GM23338 (cell line): ENCODE measurements at regions not wholly inside any gene's neighbourhood (a gene's known extent, or its start where the extent isn't known, plus 50 kb on each side); places are given as distances from the start of the nearest gene placed in this dataset.

ENCODE experiments used
- ATAC-seq: fragments of 200-7000 bp; cut with Tn5 transposase; 3 replicates; pipeline ENCODE4 v1.9.1; 2020
- DNase-seq: peaks from one replicate; pipeline ENCODE4 v3.0.0-alpha.2; 2015; ENCODE audit warnings: low spot score
- H2AFZ ChIP-seq: fragments of 200-600 bp; sonication (generic); 2 replicates; pipeline ENCODE4 v1.8.0; 2016; ENCODE audit warnings: antibody characterized with exemption, mild to moderate bottlenecking, moderate library complexity
- H3F3A ChIP-seq: fragments of 200-600 bp; sonication (generic); replicated peaks from 2 replicates; pipeline ENCODE4 v1.8.0; 2017; ENCODE audit warnings: antibody characterized with exemption, mixed run types, low read depth
- H3K27ac ChIP-seq: fragments of 200-600 bp; sonication (generic); 2 replicates; pipeline ENCODE4 v1.6.1; 2016; ENCODE audit warnings: low read depth
- H3K27me3 ChIP-seq: fragments of 200-600 bp; sonication (generic); 2 replicates; pipeline ENCODE4 v1.8.0; 2016; ENCODE audit warnings: mild to moderate bottlenecking, mixed run types, moderate library complexity; ENCODE audit not compliant: insufficient read depth
- H3K36me3 ChIP-seq: fragments of 200-600 bp; sonication (generic); 2 replicates; pipeline ENCODE4 v1.8.0; 2016; ENCODE audit warnings: mild to moderate bottlenecking; ENCODE audit not compliant: insufficient read depth
- H3K4me1 ChIP-seq: fragments of 200-600 bp; sonication (generic); 2 replicates; pipeline ENCODE4 v1.8.0; 2016; ENCODE audit warnings: mild to moderate bottlenecking, moderate library complexity; ENCODE audit not compliant: insufficient read depth
- H3K4me2 ChIP-seq: fragments of 200-600 bp; sonication (generic); 2 replicates; pipeline ENCODE4 v1.7.1; 2017; ENCODE audit warnings: mixed run types
- H3K4me3 ChIP-seq: fragments of 200-600 bp; sonication (generic); 2 replicates; pipeline ENCODE4 v1.6.1; 2016; ENCODE audit warnings: mixed run types
- H3K79me2 ChIP-seq: fragments of 200-600 bp; sonication (generic); replicated peaks from 2 replicates; pipeline ENCODE4 v1.8.0; 2017; ENCODE audit warnings: mild to moderate bottlenecking; ENCODE audit not compliant: insufficient read depth
- H3K9me2 ChIP-seq: fragments of 200-600 bp; sonication (generic); 2 replicates; pipeline ENCODE4 v1.8.0; 2017; ENCODE audit not compliant: insufficient read depth
- H4K20me1 ChIP-seq: fragments of 200-600 bp; sonication (generic); replicated peaks from 2 replicates; pipeline ENCODE4 v1.8.0; 2017; ENCODE audit warnings: mild to moderate bottlenecking; ENCODE audit not compliant: insufficient read depth
- H3K27ac Mint-ChIP-seq: 2 replicates; pipeline ENCODE4 v1.8.0; 2020; ENCODE audit warnings: inconsistent platforms, mild to moderate bottlenecking, moderate library complexity, mixed read lengths
- H3K27me3 Mint-ChIP-seq: 3 replicates; pipeline ENCODE4 v1.8.0; 2022; ENCODE audit warnings: low read depth, mild to moderate bottlenecking, moderate library complexity, mixed read lengths, inconsistent platforms; ENCODE audit not compliant: insufficient read depth, poor library complexity
- H3K36me3 Mint-ChIP-seq: 3 replicates; pipeline ENCODE4 v1.8.0; 2021; ENCODE audit warnings: low read depth, mild to moderate bottlenecking, inconsistent platforms, moderate library complexity, mixed read lengths
- H3K4me1 Mint-ChIP-seq: 3 replicates; pipeline ENCODE4 v1.8.0; 2020; ENCODE audit warnings: mild to moderate bottlenecking, inconsistent platforms, mixed read lengths
- H3K4me3 Mint-ChIP-seq: 3 replicates; pipeline ENCODE4 v1.8.0; 2021; ENCODE audit warnings: moderate library complexity, mild to moderate bottlenecking, inconsistent platforms, mixed read lengths
- H3K9me3 Mint-ChIP-seq: 3 replicates; pipeline ENCODE4 v1.8.0; 2020; ENCODE audit warnings: moderate library complexity, mild to moderate bottlenecking, inconsistent platforms, mixed read lengths
- CREB1 ChIP-seq: fragments of 250-450 bp; sonication (Bioruptor Pico); IDR thresholded peaks from 2 replicates; pipeline ENCODE4 v1.5.0; 2020; ENCODE audit warnings: low read depth, mild to moderate bottlenecking, moderate library complexity
- ETS1 ChIP-seq: IDR thresholded peaks from 2 replicates; pipeline ENCODE4 v1.6.1; 2016; ENCODE audit warnings: antibody characterized with exemption
- EZH2 ChIP-seq: fragments of 200-600 bp; sonication (generic); IDR thresholded peaks from one replicate; pipeline ENCODE4 v1.8.0; 2017; ENCODE audit warnings: antibody characterized with exemption, mild to moderate bottlenecking, low read depth; ENCODE audit not compliant: unreplicated experiment
- EZH2phosphoT487 ChIP-seq: fragments of 200-600 bp; sonication (generic); IDR thresholded peaks from one replicate; pipeline ENCODE4 v1.8.1; 2018; ENCODE audit warnings: antibody characterized with exemption; ENCODE audit not compliant: unreplicated experiment
- JUNB ChIP-seq: IDR thresholded peaks from one replicate; pipeline ENCODE4 v1.6.1; 2016; ENCODE audit warnings: antibody characterized with exemption; ENCODE audit not compliant: unreplicated experiment
- NANOG ChIP-seq: IDR thresholded peaks from 2 replicates; pipeline ENCODE4 v1.6.1; 2016; ENCODE audit warnings: antibody characterized with exemption, borderline replicate concordance
- POLR2AphosphoS5 ChIP-seq: IDR thresholded peaks from 2 replicates; pipeline ENCODE4 v1.6.1; 2016; ENCODE audit warnings: antibody characterized with exemption, low read depth
- REST ChIP-seq: IDR thresholded peaks from one replicate; pipeline ENCODE4 v1.6.1; 2018; ENCODE audit warnings: antibody characterized with exemption; ENCODE audit not compliant: unreplicated experiment
- STAT1 ChIP-seq: IDR thresholded peaks from one replicate; pipeline ENCODE4 v1.6.1; 2016; ENCODE audit warnings: antibody characterized with exemption; ENCODE audit not compliant: unreplicated experiment
- ZNF114 ChIP-seq: fragments of 250-450 bp; sonication (Bioruptor Pico); IDR thresholded peaks from 2 replicates; pipeline ENCODE4 v1.5.0; 2020; ENCODE audit warnings: mild to moderate bottlenecking, moderate library complexity
- ZNF331 ChIP-seq: fragments of 250-450 bp; sonication (Bioruptor Pico); IDR thresholded peaks from 2 replicates; pipeline ENCODE4 v1.5.0; 2020; ENCODE audit warnings: low read depth, mild to moderate bottlenecking, moderate library complexity
- TF ChIP-seq, protein P1 (sequence below), 2 experiments: fragments of 200-600 bp in 1 of 2; sonication (generic) in 1 of 2; conservative IDR thresholded peaks; 2 replicates each; pipeline versions ENCODE4 v1.5.1 to v1.6.1; 2016 to 2017; ENCODE audit warnings: antibody characterized with exemption in 2 of 2, low read depth in 2 of 2, mild to moderate bottlenecking in 2 of 2, moderate library complexity in 1 of 2

GRCh38 chrX:137352101-137352660, 213.7 kb upstream of the ZIC3 start:
- Histone ChIP-seq H3K27me3 (no peaks in the 10 kb centered on the region), H2AFZ (no peak overlapping the region), H3F3A (no peaks in the 10 kb centered on the region), H3K27ac (no peak overlapping the region), H3K9me2 (no peaks in the 10 kb centered on the region), H3K4me1 (no peaks in the 10 kb centered on the region), H3K4me3 (no peak overlapping the region), H3K36me3 (no peaks in the 10 kb centered on the region), H3K79me2 (no peaks in the 10 kb centered on the region), H3K4me2 (no peak overlapping the region), H4K20me1 (no peaks in the 10 kb centered on the region)
- DNase-seq, result peak; percentile 16
- no peaks in the 10 kb centered on the region for H3K4me1 Mint-ChIP-seq
- ATAC-seq, result no peak
- peaks cover 4% of the 10 kb centered on the region for H3K27me3 Mint-ChIP-seq
- H3K27ac Mint-ChIP-seq, result no peak overlapping the region
- H3K36me3 Mint-ChIP-seq, result no peaks in the 10 kb centered on the region
- TF ChIP-seq, protein P1, sequence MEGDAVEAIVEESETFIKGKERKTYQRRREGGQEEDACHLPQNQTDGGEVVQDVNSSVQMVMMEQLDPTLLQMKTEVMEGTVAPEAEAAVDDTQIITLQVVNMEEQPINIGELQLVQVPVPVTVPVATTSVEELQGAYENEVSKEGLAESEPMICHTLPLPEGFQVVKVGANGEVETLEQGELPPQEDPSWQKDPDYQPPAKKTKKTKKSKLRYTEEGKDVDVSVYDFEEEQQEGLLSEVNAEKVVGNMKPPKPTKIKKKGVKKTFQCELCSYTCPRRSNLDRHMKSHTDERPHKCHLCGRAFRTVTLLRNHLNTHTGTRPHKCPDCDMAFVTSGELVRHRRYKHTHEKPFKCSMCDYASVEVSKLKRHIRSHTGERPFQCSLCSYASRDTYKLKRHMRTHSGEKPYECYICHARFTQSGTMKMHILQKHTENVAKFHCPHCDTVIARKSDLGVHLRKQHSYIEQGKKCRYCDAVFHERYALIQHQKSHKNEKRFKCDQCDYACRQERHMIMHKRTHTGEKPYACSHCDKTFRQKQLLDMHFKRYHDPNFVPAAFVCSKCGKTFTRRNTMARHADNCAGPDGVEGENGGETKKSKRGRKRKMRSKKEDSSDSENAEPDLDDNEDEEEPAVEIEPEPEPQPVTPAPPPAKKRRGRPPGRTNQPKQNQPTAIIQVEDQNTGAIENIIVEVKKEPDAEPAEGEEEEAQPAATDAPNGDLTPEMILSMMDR (conservative IDR thresholded peaks at IDR 0.05; ENCODE audit: low read depth in 2 of 2), result peak; percentile 43 to 50; a peak in 3 of 4 replicates
- TF ChIP-seq ZNF114 (CRISPR knock-in tag), result no peak
- H3K4me3 Mint-ChIP-seq, result no peak overlapping the region
- no peaks in the 10 kb centered on the region for H3K9me3 Mint-ChIP-seq

DNA sequence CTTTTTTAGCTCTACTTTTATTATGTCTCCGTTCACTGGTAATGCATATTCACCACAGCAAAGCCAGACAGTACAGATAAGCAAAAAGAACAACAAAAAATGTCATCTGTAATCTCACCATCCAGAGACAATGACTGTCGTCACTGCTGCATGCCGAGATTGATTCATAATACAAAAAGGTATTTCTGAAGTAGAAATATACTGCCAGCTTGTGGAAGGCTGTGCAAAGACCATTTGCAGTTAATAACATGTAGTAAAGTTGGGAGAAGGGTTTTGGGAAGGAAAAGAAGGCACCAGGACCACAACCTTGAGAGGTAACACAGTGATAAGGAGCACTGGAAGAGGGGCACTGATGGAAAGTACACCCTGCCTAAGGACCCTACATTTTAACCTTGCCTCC, 223.0 kb upstream of the ZIC3 start:
- H3K9me3 Mint-ChIP-seq, result no peaks in the 10 kb centered on the region
- no peak for TF ChIP-seq REST
- TF ChIP-seq ZNF331 (CRISPR knock-in tag), result no peak
- TF ChIP-seq STAT1, result no peak
- no peak for TF ChIP-seq NANOG
- no peak for TF ChIP-seq EZH2
- no peak for TF ChIP-seq POLR2AphosphoS5
- no peak for TF ChIP-seq ETS1
- no peak for TF ChIP-seq CREB1
- TF ChIP-seq JUNB, result no peak
- TF ChIP-seq EZH2phosphoT487, result no peak

More for the DNA sequence above, 223.0 kb upstream of the ZIC3 start:
- H3F3A ChIP-seq, result no peaks in the 10 kb centered on the region
- no peak overlapping the region for H3K27ac ChIP-seq
- H3K9me2 ChIP-seq, result no peaks in the 10 kb centered on the region
- ATAC-seq (no peak), DNase-seq (no peak)
- H3K79me2 ChIP-seq, result no peaks in the 10 kb centered on the region
- H3K36me3 Mint-ChIP-seq, result no peaks in the 10 kb centered on the region
- no peaks in the 10 kb centered on the region for H4K20me1 ChIP-seq
- no peak overlapping the region for H2AFZ ChIP-seq
- no peaks in the 10 kb centered on the region for H3K27me3 ChIP-seq
- no peak overlapping the region for H3K4me2 ChIP-seq
- no peaks in the 10 kb centered on the region for H3K27me3 Mint-ChIP-seq
- H3K4me1 ChIP-seq, result no peaks in the 10 kb centered on the region
- H3K4me3 ChIP-seq, result no peak overlapping the region
- H3K4me1 Mint-ChIP-seq, result no peaks in the 10 kb centered on the region
- no peaks in the 10 kb centered on the region for H3K36me3 ChIP-seq
- H3K27ac Mint-ChIP-seq, result no peak overlapping the region
- no peak overlapping the region for H3K4me3 Mint-ChIP-seq
